HG02970 (cell line): ENCODE measurements at regions not wholly inside any gene's neighbourhood (a gene's known extent, or its start where the extent isn't known, plus 50 kb on each side); places are given as distances from the start of the nearest gene placed in this dataset.
"Not testable (repeated sequence)": the region's sequence is repeated elsewhere in the genome, so short reads cannot be mapped to it uniquely, and the experiment has no call there.

Experiments
- ATAC-seq: cut with Tn5 transposase; IDR thresholded peaks from one replicate; pipeline ENCODE4 v1.9.1; 2021; ENCODE audit warnings: mild to moderate bottlenecking, moderate library complexity, moderate number of reproducible peaks; ENCODE audit not compliant: unreplicated experiment, low FRiP score

- ATAC-seq = no peak
Observed at GRCh38 chr5:116864157-116864837, 289.7 kb upstream of the SEMA6A start.

GRCh38 chr5:116862632-116863455 is 288.2 kb upstream of the SEMA6A start:
- ATAC-seq = no peak

GRCh38 chr5:116861666-116862065 is 287.0 kb upstream of the SEMA6A start:
- ATAC-seq = no peak

- no peak for ATAC-seq
Observed at GRCh38 chr5:116861097-116861496, 286.5 kb upstream of the SEMA6A start.

- no peak for ATAC-seq
Observed at GRCh38 chr5:116859666-116860320, 285.2 kb upstream of the SEMA6A start.

- ATAC-seq = no peak
Observed at GRCh38 chr5:116858705-116859333, 284.2 kb upstream of the SEMA6A start.

- not testable (repeated sequence) for ATAC-seq
Observed at GRCh38 chr5:116858020-116858419, 283.4 kb upstream of the SEMA6A start.

- no peak for ATAC-seq
Observed at GRCh38 chr5:116856271-116856670, 281.6 kb upstream of the SEMA6A start.

GRCh38 chr5:116853992-116854391 is 279.4 kb upstream of the SEMA6A start:
- ATAC-seq = no peak

GRCh38 chr5:116848954-116849581 is 274.4 kb upstream of the SEMA6A start:
- ATAC-seq = no peak

GRCh38 chr5:116847960-116848359 is 273.3 kb upstream of the SEMA6A start:
- no peak for ATAC-seq

GRCh38 chr5:116844015-116844414 is 269.4 kb upstream of the SEMA6A start:
- ATAC-seq = no peak

- no peak for ATAC-seq
Observed at GRCh38 chr5:116842514-116842961, 267.9 kb upstream of the SEMA6A start.

- no peak for ATAC-seq
Observed at GRCh38 chr5:116841734-116842133, 267.1 kb upstream of the SEMA6A start.

- no peak for ATAC-seq
Observed at GRCh38 chr5:116838011-116838536, 263.5 kb upstream of the SEMA6A start.

- no peak for ATAC-seq
Observed at GRCh38 chr5:116834796-116835515, 260.3 kb upstream of the SEMA6A start.

- ATAC-seq = no peak
Observed at GRCh38 chr5:116830079-116830478, 255.5 kb upstream of the SEMA6A start.

GRCh38 chr5:116827078-116827477 is 252.5 kb upstream of the SEMA6A start:
- ATAC-seq = no peak

- no peak for ATAC-seq
Observed at GRCh38 chr5:116825486-116825885, 250.9 kb upstream of the SEMA6A start.
